B cell (primary cell): ENCODE measurements at regions not wholly inside any gene's neighbourhood (a gene's known extent, or its start where the extent isn't known, plus 50 kb on each side); places are given as distances from the start of the nearest gene placed in this dataset.

Experiments
- ATAC-seq: fragments of 200-7000 bp; cut with Tn5 transposase; one replicate; pipeline ENCODE4 v1.10.0; 2021; ENCODE audit warnings: low read depth, mild to moderate bottlenecking, moderate number of reproducible peaks, moderate library complexity
- CTCF ChIA-PET: fragments of 350-600 bp; sonication (Branson Sonifier 250); formaldehyde crosslinking; loops from one replicate; lab custom pipeline; 2021; ENCODE audit warnings: antibody characterized with exemption, inconsistent platforms; lab: Charles Lee
- POLR2A ChIA-PET: fragments of 350-600 bp; sonication (Branson Sonifier 250); formaldehyde crosslinking; loops from one replicate; lab custom pipeline; 2021; ENCODE audit warnings: antibody characterized with exemption; lab: Charles Lee
- DNase-seq: peaks from one replicate; pipeline ENCODE4 v3.0.0; 2013
- H2AFZ ChIP-seq: 2 replicates; pipeline ENCODE4 v1.6.1; 2012; ENCODE audit warnings: mild to moderate bottlenecking, low read depth, low read length; ENCODE audit not compliant: insufficient read depth, poor library complexity, severe bottlenecking
- H3K27ac ChIP-seq, 2 donors: 1 replicate in 1 of 2; 2 replicates in 1 of 2; pipeline ENCODE4 v1.5.1; 2012 to 2013; ENCODE audit warnings: low read length in 2 of 2, mild to moderate bottlenecking in 2 of 2, moderate library complexity in 1 of 2
- H3K27me3 ChIP-seq, 4 experiments: fragments of 200-600 bp in 1 of 4; sonication (generic) in 1 of 4; replicated peaks in 1 of 4; 1 replicate in 2 of 4; 2 replicates in 2 of 4; pipeline versions ENCODE4 v1.6.1 to v1.7.0; 2013 to 2016; ENCODE audit warnings: low read length in 3 of 4, mild to moderate bottlenecking in 2 of 4, mixed read lengths in 1 of 4, moderate library complexity in 1 of 4; ENCODE audit not compliant: insufficient read depth in 4 of 4, control insufficient read depth in 3 of 4; ENCODE audit errors: control extremely low read depth in 1 of 4
- H3K36me3 ChIP-seq, 2 experiments: replicated peaks in 1 of 2; 1 replicate in 1 of 2; 2 replicates in 1 of 2; pipeline versions ENCODE4 v1.6.1 to v1.7.1; 2013; ENCODE audit warnings: low read length in 1 of 2; ENCODE audit not compliant: insufficient read depth in 2 of 2, control insufficient read depth in 1 of 2; ENCODE audit errors: control extremely low read depth in 1 of 2, extremely low read depth in 1 of 2
- H3K4me1 ChIP-seq, 2 donors: fragments of 200-600 bp in 1 of 2; sonication (generic) in 1 of 2; 1 replicate in 1 of 2; 2 replicates in 1 of 2; pipeline versions ENCODE4 v1.5.1 to v1.6.1; 2013 to 2017; ENCODE audit warnings: low read length in 2 of 2; ENCODE audit not compliant: control insufficient read depth in 2 of 2, insufficient read depth in 2 of 2
- H3K4me2 ChIP-seq: replicated peaks from 2 replicates; pipeline ENCODE3; 2012; ENCODE audit warnings: mild to moderate bottlenecking, low read depth, low read length; ENCODE audit not compliant: poor library complexity, severe bottlenecking
- H3K4me3 ChIP-seq, 5 experiments: fragments of 200-600 bp in 1 of 5; sonication (generic) in 1 of 5; 1 replicate in 3 of 5; 2 replicates in 2 of 5; pipeline versions ENCODE4 v1.5.1 to v1.7.0; 2011 to 2016; ENCODE audit warnings: low read length in 4 of 5, mild to moderate bottlenecking in 4 of 5, low read depth in 2 of 5, control low read depth in 1 of 5, moderate library complexity in 1 of 5; ENCODE audit not compliant: insufficient read depth in 1 of 5; ENCODE audit errors: control extremely low read depth in 1 of 5, extremely low read depth in 1 of 5
- H3K79me2 ChIP-seq: fragments of 200-600 bp; sonication (generic); one replicate; pipeline ENCODE4 v1.6.0; 2016; ENCODE audit warnings: low read length; ENCODE audit not compliant: control insufficient read depth, insufficient read depth
- H3K9ac ChIP-seq: fragments of 200-600 bp; sonication (generic); 2 replicates; pipeline ENCODE4 v1.6.1; 2017; ENCODE audit warnings: mild to moderate bottlenecking, low read length, moderate library complexity
- H3K9me3 ChIP-seq, 3 donors: one replicate each; pipeline versions ENCODE4 v1.6.1 to v1.7.1; 2013; ENCODE audit warnings: low read length in 2 of 3; ENCODE audit not compliant: control insufficient read depth in 2 of 3, insufficient read depth in 1 of 3; ENCODE audit errors: control extremely low read depth in 1 of 3
- H4K20me1 ChIP-seq: 2 replicates; pipeline ENCODE4 v1.6.0; 2012; ENCODE audit warnings: mild to moderate bottlenecking, low read length; ENCODE audit not compliant: insufficient read depth, control insufficient read depth, poor library complexity, severe bottlenecking
- H3K27ac Mint-ChIP-seq: one replicate; pipeline ENCODE4 v1.8.0; 2021; ENCODE audit warnings: mixed read lengths
- H3K27me3 Mint-ChIP-seq: one replicate; pipeline ENCODE4 v1.8.0; 2021; ENCODE audit warnings: mixed read lengths
- H3K4me1 Mint-ChIP-seq: one replicate; pipeline ENCODE4 v1.8.0; 2021; ENCODE audit warnings: mixed read lengths
- H3K4me3 Mint-ChIP-seq: one replicate; pipeline ENCODE4 v1.8.0; 2021; ENCODE audit warnings: mixed read lengths
- H3K9me3 Mint-ChIP-seq: one replicate; pipeline ENCODE4 v1.8.0; 2022; ENCODE audit warnings: mixed read lengths; ENCODE audit not compliant: insufficient read depth
- CTCF ChIP-seq: fragments of 200-600 bp; IDR thresholded peaks from one replicate; pipeline ENCODE4 v1.8.0; 2022; ENCODE audit warnings: antibody characterized with exemption, mild to moderate bottlenecking
- EZH2 ChIP-seq: IDR thresholded peaks from 2 replicates; pipeline ENCODE4 v1.6.1; 2012; ENCODE audit warnings: borderline replicate concordance, low read depth, mild to moderate bottlenecking, moderate library complexity, low read length; ENCODE audit not compliant: insufficient read depth, poor library complexity, severe bottlenecking
- whole genome bisulfite sequencing: methylation state at CpG from one replicate; pipeline ENCODE4 v1.1.5; 2013; ENCODE audit warnings: missing lambda C conversion rate; ENCODE audit not compliant: insufficient coverage; 5-methylcytosine and 5-hydroxymethylcytosine counted together
- intact Hi-C: fragments of 100-400 bp; cut with micrococcal nuclease; formaldehyde crosslinking; loops from one replicate; pipeline ENCODE4 v1.10.0; 2022

DNA sequence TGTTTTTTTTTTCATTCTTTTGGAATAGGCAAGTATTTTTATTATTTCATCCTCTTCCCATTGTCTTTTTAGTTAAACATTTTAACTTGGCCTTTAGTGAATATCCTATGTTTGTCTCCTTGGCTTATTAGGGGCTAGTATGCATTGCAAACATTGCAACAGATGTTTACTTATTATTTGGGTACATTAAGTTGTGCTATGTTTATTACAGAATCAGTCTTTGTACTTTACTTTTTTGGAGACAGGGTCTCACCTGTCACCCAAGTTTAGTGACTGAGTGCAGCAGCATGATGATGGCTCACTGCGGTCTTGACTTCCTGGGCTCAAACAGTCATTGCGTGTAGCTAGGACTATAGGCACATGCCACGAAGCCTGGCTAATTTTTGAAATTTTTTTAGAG, 51.1 kb upstream of the NUDT6 start:
- H3K4me1 Mint-ChIP-seq: no peaks in the 10 kb centered on the region
- no peak overlapping the region for H3K4me3 Mint-ChIP-seq
- H3K27ac Mint-ChIP-seq: no peak overlapping the region
- H4K20me1 ChIP-seq: no peaks in the 10 kb centered on the region
- H2AFZ ChIP-seq: no peak overlapping the region
- H3K4me3 ChIP-seq: no peak overlapping the region
- H3K9me3 Mint-ChIP-seq: no peaks in the 10 kb centered on the region
- no peak overlapping the region for H3K9ac ChIP-seq
- TF ChIP-seq CTCF: no peak
- TF ChIP-seq EZH2: no peak
- ChIA-PET POLR2A (no interaction called here), CTCF (interaction anchor here (0.6 kb wide), 1 partner anchor 9 kb away, joined by 3 read pairs; no protein-coding TSS in a partner anchor)
- 98% methylated on average over 3 of the region's 3 CpGs for WGBS
- no peaks in the 10 kb centered on the region for H3K4me1 ChIP-seq
- H3K27ac ChIP-seq: no peak overlapping the region
- intact Hi-C loops: no loop called here
- ATAC-seq (no peak), DNase-seq (no peak)
- no peaks in the 10 kb centered on the region for H3K79me2 ChIP-seq
- H3K27me3 Mint-ChIP-seq: no peaks in the 10 kb centered on the region
- peaks cover 5 to 16% of the 10 kb centered on the region in 2 experiments for H3K36me3 ChIP-seq
- H3K4me2 ChIP-seq: no peak overlapping the region
- H3K27me3 ChIP-seq: no peaks in the 10 kb centered on the region
- H3K9me3 ChIP-seq: peaks cover 0 to 16% (median 4%) of the 10 kb centered on the region in 3 donors

- Mint-ChIP-seq H3K4me3 (no peak overlapping the region), H3K9me3 (no peaks in the 10 kb centered on the region), H3K27ac (no peak overlapping the region), H3K4me1 (no peaks in the 10 kb centered on the region), H3K27me3 (no peaks in the 10 kb centered on the region)
- TF ChIP-seq CTCF (no peak), EZH2 (no peak)
- ATAC-seq (no peak), DNase-seq (no peak)
- no peak overlapping the region for H3K4me3 ChIP-seq
- H3K27ac ChIP-seq: no peak overlapping the region
- POLR2A ChIA-PET: no interaction called here
- no peak overlapping the region for H3K4me2 ChIP-seq
- H2AFZ ChIP-seq: no peak overlapping the region
- CTCF ChIA-PET: no interaction called here
- H3K4me1 ChIP-seq: no peaks in the 10 kb centered on the region
- intact Hi-C loops: no loop called here
- H4K20me1 ChIP-seq: no peaks in the 10 kb centered on the region
- H3K9me3 ChIP-seq: peaks cover 0 to 20% (median 4%) of the 10 kb centered on the region in 3 donors
- no peak overlapping the region for H3K9ac ChIP-seq
- H3K36me3 ChIP-seq: peaks cover 5 to 21% of the 10 kb centered on the region in 2 experiments
- H3K79me2 ChIP-seq: no peaks in the 10 kb centered on the region
- no peaks in the 10 kb centered on the region for H3K27me3 ChIP-seq
- WGBS: 100% methylated on average over 1 of the region's 2 CpGs
These were observed 53.7 kb upstream of the NUDT6 start for GRCh38 chr4:122976111-122976510.
